ENCODE measurements at regions not wholly inside any gene's neighbourhood (a gene's known extent, or its start where the extent isn't known, plus 50 kb on each side); places are given as distances from the start of the nearest gene placed in this dataset.

DNA sequence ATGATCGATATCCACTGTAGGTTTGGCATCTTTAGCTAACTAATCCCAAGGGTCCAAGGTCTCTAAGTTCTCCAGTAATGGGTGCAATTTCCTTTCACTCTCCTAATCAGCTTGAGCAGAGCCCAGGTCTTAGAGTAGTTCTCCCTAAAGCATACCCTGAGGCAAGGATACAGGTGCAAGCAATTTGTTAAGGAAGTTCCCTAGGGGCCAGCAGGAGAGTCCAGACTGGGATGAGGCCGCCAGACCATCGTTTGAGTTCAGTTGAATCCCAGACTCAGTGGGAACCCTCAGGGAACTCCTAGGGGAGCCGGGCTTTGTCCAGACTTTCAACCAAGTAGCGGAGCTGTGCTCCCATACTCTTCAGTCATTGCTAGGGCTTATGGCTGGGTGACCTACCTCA lies 835.4 kb upstream of the CDH2 start:
- no peak for TF ChIP-seq EZH2 (IDR thresholded peaks at IDR 0.05)
- TF ChIP-seq, protein P1, sequence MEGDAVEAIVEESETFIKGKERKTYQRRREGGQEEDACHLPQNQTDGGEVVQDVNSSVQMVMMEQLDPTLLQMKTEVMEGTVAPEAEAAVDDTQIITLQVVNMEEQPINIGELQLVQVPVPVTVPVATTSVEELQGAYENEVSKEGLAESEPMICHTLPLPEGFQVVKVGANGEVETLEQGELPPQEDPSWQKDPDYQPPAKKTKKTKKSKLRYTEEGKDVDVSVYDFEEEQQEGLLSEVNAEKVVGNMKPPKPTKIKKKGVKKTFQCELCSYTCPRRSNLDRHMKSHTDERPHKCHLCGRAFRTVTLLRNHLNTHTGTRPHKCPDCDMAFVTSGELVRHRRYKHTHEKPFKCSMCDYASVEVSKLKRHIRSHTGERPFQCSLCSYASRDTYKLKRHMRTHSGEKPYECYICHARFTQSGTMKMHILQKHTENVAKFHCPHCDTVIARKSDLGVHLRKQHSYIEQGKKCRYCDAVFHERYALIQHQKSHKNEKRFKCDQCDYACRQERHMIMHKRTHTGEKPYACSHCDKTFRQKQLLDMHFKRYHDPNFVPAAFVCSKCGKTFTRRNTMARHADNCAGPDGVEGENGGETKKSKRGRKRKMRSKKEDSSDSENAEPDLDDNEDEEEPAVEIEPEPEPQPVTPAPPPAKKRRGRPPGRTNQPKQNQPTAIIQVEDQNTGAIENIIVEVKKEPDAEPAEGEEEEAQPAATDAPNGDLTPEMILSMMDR (IDR thresholded peaks at IDR 0.05): no peak
